GM18867 (cell line): ENCODE measurements at regions not wholly inside any gene's neighbourhood (a gene's known extent, or its start where the extent isn't known, plus 50 kb on each side); places are given as distances from the start of the nearest gene placed in this dataset.

ENCODE experiments used
- ATAC-seq: cut with Tn5 transposase; IDR thresholded peaks from one replicate; pipeline ENCODE4 v1.9.1; 2021; ENCODE audit warnings: mild to moderate bottlenecking, moderate library complexity; ENCODE audit not compliant: unreplicated experiment

DNA sequence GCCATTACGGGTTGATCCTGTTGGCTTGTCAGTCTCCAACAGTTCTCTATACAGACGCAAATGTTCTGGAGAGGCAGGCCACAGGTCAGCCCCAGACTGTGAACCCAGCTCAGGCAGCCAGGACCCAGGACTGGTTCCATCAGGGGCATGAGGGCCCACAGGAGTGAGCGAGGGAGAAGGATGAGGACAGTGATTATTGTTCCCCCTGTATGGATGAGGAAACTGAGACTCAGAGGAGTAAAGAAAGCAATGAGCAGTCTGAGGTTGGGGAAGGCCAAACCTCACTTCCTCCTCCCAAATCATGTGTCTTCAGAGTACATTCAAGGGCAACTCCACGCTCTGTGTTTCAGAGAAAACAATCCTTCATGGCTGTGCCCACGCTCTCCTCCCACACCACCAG, 121.9 kb downstream of the RPLP1 start:
- ATAC-seq = no peak

DNA sequence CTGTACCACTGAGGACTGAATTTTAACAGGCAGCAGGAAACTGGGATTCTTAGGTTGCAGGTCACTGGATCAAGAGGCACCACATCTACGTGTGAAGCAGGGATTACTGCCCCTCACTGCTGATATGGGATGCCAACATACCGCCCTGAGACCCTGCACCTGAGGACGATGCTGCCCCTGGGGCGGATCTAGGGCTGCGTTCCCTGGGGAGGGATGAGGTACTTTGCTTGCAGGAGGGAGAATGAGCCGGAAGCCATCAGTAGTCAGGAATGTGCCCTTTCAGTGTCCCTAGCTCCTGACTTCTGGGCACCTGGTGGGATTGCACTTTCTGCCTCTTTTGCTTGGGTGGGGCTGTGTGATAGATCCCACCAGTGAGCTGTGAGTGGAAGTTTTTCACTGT, 122.8 kb downstream of the RPLP1 start:
- ATAC-seq = no peak

DNA sequence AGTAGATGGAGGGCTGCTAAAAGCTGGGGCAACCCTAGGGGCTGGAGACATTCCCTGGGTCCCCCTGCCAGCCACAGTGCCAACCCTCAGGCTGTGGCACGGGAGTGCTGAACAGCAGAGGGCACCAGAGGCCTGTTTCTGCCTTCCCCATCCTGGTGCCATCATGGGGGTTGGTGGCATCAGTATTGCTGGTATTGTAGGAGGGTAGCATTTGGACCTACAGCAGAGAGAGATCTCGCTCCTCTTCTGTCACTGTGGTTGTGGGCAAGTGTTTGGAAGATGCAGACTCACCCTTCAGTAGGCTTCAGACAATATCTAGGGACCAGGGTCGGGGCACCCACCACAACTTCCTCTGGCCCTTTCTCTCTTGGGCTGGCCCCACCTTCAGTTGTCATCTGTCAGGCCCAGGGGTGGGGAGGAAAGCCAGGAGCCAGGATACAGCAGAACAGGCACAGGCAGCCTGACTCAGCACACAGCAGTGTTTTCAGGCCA, 123.5 kb downstream of the RPLP1 start:
- ATAC-seq = peak; percentile 45

DNA sequence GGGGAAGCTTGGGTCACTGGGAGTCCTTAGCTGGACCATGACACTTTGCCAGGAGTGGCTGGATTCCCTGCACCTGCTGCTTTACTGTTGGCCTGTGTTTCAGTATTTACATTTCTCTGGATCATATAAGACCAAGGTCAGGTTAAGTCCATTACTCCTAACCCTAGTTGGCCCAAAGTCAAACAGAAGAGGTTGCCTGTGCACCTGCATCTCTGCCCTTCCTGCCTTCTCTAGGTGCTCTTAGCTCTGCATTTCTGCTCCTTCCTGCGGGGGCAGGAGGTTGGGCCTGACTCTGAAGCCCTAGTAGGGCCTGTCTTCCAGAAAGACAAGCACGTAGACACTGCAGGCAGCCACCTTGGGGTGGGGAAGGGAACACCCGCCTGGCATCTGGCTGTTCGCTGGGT, 124.3 kb downstream of the RPLP1 start:
- ATAC-seq = no peak

DNA sequence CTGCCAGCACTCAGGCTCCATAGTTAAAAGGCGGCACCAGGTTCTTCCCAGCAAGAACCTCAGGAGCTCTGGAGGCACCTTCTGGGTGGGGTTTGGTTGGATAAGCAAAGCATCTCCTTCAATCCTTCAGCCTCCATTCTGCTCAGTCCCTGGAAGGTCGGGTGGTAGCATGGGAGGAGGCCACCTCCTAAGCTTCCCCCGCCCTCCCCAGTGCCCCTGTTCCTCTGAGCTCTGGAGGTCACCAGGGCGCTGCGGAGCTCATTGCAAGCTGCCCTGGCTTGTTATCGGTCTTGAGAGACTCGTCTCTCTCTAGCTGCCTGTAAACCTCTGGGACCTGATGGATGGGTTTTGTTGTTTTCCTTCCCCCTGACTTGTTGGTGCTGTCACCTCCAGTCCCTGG, 124.8 kb downstream of the RPLP1 start:
- ATAC-seq = no peak

DNA sequence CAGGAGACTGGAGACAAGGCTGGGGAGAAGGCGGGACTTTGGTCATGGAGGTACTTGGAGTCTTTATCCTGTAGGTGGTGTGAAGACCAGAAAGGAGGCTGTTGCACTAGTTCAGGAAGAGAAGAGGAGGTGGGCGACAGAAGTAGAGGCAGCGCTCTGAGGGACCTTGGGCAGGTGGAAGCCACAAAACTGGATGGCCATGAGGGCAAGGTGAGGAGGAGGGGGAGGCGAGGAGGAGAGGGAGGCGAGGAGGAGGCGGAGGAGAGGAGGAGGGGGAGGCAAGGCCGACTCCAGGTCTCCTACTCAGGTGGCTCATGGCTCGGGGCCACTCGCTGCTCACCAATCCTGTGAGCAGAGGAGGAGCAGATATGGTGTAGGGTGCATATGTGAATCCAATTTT, 125.6 kb downstream of the RPLP1 start:
- ATAC-seq = no peak

DNA sequence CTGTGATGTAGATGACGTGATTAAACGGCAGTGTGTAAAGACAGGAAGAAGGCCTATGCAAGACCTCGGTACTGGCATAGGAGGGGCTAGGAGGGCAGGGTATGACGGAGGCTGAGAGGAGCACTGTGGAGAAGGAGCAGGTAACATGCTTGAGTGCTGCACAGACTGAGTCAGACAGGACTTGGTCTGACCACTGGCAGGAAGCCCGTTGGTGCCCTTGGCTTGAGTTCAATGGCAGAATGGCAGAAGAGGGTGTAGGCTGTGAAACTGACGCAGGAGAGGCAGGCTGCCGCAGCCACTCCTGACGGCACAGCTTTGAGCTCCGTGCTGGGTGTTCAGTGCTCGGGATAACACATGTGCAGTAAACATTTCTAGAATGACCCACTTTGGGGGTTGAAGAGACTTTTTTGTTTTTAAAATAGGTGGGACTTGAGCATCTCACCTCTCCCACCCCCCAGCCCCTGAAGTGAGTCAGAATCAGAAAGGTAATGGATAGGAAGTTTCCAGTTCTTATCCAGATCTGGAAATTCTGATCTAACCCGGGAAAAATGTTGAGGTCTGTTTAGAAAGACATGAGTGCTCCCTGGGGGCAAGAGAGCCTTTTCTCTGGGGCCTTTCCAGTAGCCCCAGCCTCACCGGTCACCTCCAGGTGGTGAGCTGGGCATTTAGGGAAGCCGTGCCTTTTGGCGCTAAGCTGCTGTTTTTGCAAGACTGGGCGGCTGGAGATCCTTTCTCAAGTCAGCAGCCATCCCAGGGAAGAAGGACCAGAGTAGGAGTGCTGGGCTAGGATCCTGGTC, 126.4 kb downstream of the RPLP1 start:
- ATAC-seq = no peak

DNA sequence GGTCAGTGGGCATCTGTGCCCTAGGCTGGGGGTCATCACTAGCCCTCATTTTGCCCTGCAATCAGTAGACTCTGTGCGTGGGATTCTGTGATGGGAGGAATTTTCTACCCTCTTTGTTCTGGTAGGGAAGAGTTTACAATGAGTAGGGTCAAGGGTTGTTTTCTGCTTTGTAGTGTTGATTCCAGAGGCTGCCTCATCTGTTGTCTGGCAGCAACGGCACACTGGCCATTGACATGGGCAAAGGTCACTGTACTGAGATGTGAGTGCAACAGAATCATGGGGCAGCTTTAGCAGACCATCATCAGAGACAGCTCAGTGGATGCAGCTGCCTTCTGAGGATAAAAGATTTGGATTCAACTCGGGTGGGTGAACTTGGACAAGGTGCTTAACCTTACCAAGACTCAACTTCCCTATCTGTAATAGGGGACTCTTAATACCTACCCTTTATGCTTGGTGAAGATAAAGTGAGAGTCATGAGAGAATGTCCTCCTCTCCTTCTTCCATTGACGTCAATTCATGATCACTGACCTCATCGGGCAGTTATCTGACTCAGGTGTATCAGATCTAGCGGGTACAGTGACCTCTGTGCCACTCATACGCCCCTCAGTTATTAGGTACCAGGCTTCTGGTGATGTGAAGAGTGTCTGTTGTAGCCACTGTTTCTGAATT, 127.5 kb downstream of the RPLP1 start:
- no peak for ATAC-seq

DNA sequence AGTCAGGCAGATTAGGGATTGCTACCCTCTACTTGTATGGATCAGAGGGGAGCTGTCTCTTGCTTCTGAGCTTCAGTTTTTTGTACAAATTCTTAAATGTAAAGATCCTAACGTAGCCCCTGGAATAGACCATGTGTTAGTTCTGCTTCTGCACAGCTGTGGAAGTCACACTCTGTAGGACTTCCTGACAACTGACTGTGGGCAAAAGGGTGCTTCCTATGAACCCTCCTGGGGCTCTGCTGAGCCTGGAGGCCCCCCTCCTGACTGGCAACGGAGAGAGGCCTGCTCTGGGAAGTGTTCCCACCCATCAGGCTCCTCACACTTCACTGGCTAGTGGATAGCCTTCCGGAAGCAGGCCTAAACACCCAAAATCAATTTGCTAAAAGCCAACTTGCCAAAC, 131.0 kb downstream of the RPLP1 start:
- ATAC-seq = no peak

DNA sequence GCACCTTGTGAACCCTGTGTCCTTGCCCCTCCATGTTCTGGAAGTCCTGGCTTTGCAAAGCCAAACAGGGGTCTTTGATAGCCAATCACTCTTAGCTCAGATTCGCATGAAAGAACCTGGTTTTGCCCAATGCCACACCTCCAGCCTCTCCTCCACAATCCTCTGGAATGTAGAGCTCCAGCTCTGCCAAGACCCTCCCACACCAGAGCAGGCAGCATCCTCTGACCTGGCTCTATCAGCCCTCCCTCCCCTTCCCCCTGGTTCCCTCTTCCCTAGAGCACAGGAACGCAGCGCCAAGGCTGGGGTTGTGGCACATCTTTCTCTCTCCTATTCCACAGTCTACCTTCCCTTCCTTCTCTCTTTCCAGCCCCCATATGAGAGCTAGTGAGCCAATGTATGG, 133.3 kb downstream of the RPLP1 start:
- no peak for ATAC-seq

DNA sequence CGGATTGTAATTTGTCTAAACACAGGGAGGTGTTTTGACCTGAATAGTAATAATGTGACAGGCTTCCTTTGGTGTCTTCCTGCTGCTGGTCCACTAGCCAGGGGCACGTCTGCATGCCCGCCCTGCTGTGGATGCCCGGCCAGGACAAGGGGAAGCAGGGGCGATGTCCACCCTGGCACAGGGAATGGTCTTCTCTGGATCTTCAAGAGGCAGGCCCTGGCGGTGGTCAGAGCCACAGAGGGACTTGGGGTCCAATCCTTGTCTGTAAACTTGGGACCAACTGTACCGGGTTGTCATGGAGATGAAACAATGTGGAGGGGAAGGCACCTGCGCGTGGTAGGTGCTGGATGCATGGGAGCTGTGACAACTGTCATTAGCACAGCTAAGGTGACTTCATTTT, 134.1 kb downstream of the RPLP1 start:
- no peak for ATAC-seq

DNA sequence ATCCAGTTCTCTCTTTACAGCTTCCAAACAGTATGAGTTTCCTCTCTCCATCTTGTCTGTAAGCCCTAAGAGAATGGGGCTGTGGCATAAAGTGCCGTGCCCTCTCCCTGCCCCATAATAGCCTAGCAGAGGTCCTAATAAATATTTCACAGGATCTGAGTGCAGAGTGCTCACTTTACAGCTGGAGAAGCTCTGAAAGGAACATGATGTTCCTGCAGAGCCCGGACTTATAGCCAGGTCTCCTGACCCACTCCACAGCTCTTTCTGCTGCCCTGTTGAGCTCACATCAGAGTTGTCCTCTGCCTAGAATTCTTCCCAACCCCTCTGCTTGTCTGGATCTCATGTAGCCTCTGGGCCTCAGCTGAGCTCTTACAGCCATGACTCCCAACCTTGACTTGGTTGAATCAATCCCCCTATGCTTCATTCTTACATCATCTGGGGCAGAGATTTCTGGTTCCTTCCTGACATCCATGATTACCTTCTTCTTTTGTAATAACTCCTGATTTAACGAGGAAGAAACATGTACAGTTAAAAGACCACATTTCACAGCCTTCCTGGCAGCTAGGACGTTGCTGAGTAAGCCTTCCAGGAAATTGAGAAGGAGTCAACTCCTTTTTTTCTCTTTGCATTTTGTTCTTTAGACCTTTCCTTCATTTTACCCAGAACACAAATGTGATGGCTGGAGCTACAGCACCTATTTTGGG, 135.3 kb downstream of the RPLP1 start:
- ATAC-seq = no peak

DNA sequence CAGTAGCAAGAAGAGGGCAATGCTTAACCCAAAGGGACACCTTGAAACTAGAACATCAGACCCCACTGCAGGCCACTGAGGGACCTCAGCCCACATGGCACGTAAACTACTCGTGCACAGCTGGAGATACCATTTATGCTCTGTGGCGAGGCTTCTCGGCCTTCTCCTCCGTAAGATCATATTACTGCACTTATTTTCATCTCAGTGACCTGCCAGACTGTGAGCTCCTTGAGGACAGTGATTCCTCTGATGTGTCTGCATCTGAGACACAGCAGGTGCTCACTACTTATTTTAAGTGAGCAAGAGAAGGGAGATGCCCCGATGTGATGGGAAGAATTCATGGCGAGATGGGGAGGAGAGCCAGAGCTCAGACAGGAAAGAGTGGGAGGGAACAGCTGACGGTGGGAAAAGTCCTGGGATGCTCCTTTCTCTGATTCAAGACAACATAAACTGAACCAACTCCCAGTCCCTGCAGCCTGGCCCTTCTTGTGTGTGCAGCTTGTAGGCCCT, 137.6 kb downstream of the RPLP1 start:
- no peak for ATAC-seq

DNA sequence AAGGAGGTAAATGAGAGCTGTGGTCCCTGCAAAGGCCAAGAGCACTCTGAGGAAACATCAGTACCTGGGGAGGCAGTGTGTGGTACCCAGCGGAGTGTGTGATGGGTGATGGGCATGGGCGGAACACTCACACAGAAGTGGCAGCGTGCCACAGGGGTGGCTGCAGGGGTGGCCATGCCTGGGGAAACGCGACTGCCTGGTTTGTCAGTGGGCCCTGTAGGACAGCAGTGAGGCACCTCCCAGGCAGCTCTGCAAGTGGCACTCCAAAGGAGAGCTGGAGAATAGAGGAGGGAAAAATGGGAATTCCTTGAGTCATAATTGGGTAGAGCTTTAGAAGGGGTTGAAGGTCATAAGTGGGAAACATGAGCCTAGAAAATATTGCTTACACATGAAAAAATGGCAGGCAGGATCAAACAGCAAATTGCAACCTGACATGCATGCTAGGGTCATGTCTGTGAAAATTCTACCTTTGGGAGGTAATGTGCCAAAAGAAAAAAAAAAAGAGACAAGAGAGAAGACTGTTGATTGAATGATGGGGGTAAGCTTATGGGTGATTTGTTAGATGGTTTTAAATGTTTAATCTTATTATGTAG, 138.4 kb downstream of the RPLP1 start:
- no peak for ATAC-seq

DNA sequence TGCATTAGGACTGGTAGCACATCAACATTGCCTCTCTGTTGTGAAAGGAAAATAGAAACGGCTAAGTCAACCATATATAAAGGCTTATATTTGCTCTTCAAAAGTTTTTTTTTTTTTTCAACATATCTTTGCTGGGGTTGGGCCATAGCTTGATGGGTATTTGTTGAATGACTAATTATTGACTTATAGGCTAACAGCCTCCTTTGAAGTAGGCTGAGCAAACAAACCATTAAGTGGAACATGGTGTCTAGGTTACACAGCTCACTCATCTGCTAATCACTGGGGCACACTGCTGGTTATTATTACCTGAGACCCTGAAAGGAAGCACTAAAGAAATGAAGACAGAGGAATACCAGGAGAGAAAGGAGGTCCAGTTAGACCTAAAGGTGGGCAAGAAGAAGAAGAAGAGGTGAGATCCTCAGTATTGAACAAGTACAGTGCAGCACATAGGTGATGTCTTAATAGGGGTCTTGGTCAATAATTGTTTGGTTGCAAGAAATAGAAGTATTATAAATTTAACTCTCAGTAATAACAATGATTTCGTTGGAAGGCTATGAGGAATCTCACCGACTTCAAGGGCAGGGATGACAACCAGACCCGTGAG, 139.4 kb downstream of the RPLP1 start:
- ATAC-seq = no peak

DNA sequence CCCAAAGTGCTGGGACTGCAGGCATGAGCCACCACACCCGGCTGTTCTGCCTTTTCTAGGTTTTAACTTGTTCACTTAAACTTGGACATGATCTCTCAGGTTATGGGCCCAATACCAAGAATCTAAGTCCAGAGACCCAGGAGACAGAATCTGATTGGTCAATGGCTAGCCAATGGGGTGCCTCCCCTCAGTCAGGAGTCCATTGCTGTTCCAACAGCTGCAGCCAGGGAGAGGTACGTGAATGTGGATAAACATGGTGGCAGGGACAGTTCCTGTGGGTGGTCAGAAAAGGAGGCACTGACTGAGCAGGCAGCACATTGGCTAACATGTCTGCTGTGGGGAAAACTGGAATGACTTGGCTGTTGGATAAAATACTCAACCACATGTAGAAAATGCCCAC, 140.3 kb downstream of the RPLP1 start:
- ATAC-seq = no peak

DNA sequence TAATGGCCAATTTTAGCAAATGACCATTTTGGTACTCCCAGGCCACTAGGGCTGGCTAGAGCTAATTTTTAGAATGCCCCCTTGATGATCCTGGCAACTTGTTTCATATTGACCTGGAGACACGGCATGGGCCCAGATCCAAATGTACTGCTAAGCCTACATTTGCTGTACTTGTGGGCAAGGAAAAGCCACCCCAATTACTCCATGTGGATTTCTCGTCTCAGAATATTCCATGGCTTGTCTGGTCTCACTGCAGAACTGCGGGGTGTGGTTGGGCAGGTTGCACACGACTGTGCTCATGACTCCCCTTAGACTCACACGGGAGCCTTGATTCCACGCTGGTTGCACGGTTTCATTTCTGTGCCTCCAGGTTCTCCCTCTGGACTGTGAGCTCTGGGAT, 140.9 kb downstream of the RPLP1 start:
- ATAC-seq = no peak

DNA sequence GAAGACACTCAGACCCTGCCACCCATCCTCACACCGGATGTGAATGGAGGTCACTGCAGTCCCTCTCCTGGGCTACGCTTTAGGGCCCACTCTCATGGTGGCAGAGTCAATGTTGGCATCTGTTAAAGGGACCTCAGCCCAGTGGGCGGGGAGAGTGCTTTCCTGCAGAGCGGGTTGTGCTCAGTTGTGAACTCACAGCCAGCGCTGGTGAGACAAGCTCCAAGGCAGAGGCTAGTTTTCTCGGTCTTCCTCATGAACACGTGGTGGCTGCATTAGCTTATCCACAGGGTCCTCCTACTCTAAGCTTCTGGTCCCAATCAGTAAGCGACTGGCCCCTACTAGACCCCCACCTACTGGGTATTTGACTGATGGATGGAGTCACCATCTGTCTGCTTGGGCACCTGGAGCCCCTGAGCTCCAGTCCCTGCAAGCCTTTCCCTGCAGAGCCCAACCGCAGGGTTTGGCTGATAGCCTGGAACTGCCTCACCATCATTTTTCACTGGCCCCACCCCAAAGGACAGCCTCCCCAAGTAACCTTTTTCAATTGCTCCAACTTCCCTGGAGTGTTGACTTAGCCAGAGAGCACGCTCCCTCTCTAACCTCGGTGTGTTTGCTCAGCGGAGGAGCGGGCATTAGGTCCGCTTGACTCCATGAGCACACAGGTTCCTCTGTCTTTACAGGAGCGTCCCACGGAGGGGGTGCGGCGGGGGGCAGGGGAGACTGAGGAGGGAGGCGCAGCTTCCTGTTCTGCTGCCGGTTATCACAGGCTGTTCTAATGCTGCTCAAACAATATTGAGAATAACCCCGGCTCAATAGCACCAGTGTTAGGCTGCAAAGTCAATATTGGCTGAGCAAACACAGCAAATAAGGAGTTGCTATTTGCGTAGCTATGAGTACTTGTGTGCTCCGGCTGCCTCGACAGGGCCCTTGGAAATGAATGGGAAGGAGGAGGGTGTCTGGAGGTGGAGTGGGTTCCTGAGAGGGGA, 141.7 kb downstream of the RPLP1 start:
- no peak for ATAC-seq

DNA sequence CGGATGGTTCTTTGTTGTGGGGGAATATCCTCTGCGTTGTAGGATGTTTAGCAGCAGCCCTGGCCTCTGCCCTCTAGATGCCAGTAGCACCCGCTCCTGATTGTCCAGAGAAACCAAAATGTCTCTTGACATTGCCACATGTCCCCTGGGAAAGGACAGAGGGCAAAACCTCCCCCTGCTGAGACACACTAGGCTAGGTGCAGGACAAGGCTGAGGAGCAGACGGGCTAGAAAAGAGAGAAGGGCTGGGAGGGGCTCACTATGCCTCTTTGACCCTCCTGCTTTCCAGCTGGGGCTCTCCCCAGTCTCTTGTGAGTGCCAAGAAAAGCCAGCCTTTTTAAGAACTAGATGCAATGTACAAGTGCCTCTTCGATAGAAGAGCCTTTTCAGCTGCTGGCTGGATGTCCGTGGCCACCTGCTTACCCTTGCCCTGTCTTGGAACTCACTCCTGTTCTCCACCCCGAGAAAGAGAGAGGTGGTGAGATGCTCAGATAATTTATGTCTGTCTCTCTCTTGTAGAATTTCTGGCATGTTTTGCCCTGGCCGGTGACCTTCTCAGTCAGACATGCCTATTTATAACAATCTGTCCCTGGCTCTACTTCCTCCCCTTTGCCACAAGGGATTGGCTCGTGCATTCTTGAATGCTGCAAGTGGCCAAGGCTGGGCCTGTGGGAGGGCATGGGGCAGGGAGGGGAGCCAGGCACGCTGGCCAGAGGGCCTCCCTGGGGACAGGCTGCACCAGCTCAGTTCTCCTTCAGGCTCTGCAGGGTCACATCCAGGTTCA, 142.6 kb downstream of the RPLP1 start:
- ATAC-seq = no peak
